Astrocyte of the cerebellum (primary cell): ENCODE measurements at regions not wholly inside any gene's neighbourhood (a gene's known extent, or its start where the extent isn't known, plus 50 kb on each side); places are given as distances from the start of the nearest gene placed in this dataset.

Experiments used
- DNase-seq: peaks from one replicate; pipeline ENCODE4 v3.0.0-alpha.2; 2011; ENCODE audit warnings: low read depth
- H3K4me3 ChIP-seq: 2 replicates; pipeline ENCODE4 v1.5.1; 2011; ENCODE audit warnings: mild to moderate bottlenecking, low read depth, low read length, moderate library complexity
- in situ Hi-C: cut with HindIII; loops from 2 replicates; pipeline ENCODE4 v1.10.0; 2017; ENCODE audit warnings: low sequenced_read_pairs
- TF ChIP-seq, protein P1 (sequence below): IDR thresholded peaks from 2 replicates; pipeline ENCODE4 v1.5.1; 2012; ENCODE audit warnings: low read length, low read depth, moderate library complexity, mild to moderate bottlenecking; ENCODE audit errors: missing control alignments

DNA sequence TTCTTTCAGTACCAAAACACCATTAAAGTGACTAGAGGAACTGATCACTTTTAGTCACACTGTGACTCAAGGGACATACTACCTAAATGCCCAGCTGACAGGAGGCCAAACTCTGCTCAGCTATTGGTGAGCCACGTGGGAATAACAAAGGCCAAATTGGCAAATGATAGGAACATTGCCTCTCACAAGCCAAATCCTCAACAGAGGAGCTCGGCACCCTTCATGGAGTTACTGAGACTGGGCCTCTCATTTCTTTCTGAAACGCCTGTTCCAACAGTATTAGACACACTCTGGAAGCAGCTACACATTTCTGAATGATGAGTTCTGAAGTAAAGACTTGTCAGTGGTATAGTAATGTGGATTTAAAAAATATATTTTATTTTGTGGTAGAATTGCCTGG, 166.0 kb upstream of the COL8A1 start:
- no peak overlapping the region for H3K4me3 ChIP-seq
- in situ Hi-C loops, result no loop called here
- TF ChIP-seq, protein P1, sequence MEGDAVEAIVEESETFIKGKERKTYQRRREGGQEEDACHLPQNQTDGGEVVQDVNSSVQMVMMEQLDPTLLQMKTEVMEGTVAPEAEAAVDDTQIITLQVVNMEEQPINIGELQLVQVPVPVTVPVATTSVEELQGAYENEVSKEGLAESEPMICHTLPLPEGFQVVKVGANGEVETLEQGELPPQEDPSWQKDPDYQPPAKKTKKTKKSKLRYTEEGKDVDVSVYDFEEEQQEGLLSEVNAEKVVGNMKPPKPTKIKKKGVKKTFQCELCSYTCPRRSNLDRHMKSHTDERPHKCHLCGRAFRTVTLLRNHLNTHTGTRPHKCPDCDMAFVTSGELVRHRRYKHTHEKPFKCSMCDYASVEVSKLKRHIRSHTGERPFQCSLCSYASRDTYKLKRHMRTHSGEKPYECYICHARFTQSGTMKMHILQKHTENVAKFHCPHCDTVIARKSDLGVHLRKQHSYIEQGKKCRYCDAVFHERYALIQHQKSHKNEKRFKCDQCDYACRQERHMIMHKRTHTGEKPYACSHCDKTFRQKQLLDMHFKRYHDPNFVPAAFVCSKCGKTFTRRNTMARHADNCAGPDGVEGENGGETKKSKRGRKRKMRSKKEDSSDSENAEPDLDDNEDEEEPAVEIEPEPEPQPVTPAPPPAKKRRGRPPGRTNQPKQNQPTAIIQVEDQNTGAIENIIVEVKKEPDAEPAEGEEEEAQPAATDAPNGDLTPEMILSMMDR, result no peak
- no peak for DNase-seq

DNA sequence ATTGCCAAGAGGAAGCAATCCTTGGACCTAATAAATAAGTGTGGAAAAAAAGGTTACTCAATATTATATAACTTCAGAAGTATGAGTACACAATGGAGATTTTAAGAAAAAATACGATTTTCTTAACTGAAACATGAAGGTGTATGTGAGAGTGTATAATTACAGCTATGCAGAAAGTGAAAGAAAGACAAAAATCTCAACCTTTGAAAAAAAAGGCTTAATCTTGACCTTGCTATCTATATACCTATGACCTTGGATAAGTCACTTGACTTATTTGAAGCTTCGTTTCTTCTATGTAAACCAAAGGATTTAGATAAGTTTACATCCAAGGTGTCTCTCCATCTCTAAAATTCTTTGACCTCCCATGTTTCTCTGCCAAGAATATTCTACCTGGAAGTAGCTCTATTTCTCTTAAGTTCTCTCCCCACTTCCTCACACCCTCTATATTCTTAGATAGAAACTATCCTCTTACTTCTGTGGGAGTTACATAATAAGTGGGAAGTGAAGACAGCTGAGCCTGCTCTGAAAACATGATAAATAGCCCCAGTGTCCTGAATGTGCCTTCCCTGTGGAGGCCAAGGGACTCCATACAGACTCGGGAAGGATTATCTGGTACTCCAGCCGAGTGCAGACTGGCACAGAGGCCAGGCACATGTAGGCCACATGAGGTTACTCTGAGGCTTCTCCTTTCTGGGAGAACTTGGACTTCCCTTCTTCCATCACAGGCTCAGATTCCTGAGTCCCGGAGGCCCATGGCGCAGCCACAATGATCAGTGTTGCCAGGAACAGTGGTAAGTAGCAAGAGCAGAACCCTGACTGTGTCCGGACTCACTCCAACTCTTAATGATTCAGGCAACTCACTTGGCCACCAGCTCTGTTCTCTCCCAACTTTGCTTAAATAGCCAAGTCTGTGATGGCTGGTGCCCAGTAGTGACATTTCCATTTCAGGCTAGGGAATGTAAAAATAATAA, 166.8 kb upstream of the COL8A1 start:
- in situ Hi-C loops, result no loop called here
- no peak overlapping the region for H3K4me3 ChIP-seq
- DNase-seq, result no peak
- TF ChIP-seq, protein P1, result no peak

DNA sequence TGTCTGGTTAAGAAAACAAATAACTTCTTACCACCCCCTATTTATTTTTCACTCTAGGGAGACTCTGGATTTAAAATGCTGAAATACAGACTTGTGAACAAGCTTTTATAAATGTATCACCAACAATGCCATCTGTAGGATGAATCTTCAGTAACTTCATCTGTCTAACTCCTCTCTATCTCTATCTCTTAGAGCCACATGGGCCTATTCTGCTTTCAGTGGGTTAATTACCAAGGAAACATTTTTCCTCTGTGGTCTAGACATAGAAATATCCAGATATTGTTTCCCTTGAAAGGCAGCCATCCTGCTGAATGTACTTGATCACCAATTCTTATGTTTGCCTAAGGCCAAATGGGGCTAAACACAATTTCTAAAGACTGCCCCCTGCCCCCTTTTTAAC, 167.6 kb upstream of the COL8A1 start:
- TF ChIP-seq, protein P1, result no peak
- no peak for DNase-seq
- H3K4me3 ChIP-seq, result no peak overlapping the region
- in situ Hi-C loops, result no loop called here

DNA sequence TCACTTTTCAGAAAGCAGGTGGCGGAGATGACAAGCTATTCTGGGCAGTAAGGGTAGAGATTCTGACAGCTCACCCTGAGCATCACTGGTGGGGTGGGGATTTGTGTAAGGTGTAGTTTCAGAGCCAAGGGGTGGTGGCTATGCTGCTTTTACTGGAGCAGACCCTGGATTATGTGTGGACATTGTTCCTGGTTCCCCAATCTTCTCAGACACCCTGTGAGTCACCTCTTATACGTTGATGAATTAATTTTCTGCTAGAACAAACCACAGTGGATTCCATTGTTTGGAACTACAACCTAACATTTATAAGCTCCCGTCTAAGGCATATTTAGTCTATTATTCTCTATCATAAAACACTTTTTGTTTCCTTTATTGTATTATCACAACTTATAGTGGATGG, 169.5 kb upstream of the COL8A1 start:
- TF ChIP-seq, protein P1, result no peak
- no peak overlapping the region for H3K4me3 ChIP-seq
- in situ Hi-C loops, result no loop called here
- DNase-seq, result no peak

DNA sequence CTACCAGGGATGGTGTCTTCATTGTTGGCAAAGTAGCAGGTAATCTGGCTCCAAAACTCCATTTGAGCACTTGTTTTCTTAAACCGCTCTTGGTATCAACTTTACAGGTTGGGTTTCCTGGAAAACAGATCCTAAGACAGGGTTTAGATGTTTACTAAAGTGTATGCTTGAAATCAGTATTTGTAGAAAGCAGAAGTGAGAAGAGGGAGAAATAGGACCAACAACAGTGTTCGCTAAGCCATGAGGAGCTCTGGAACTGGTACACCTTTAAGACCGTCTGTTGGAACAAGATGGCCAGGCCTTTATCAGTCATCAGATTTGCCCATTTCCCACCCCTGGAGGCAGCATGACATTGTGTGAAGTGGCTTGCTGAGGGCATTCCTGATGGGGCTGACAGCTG, 171.0 kb upstream of the COL8A1 start:
- in situ Hi-C loops, result no loop called here
- TF ChIP-seq, protein P1, result no peak
- no peak for DNase-seq
- no peak overlapping the region for H3K4me3 ChIP-seq

DNA sequence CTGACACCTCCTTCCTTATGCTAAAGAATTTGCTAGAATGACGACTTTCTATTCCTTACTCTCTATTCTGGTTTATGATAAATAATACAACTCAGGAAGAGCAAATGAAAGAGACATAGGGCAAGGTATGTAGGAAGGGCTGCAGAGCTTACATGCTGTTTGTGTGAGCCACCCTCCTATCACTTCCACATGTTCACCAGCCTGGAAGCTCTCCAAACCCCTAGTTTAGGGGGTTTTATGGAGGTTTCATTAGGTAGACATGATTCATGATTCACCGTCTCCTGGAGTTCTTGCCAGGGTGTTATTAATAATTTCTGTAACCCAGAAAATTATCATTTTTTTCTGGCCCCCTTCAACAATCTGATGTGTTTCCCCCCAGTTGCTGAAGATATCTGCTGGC, 172.1 kb upstream of the COL8A1 start:
- DNase-seq, result no peak
- H3K4me3 ChIP-seq, result no peak overlapping the region
- in situ Hi-C loops, result no loop called here
- TF ChIP-seq, protein P1, result no peak
